ENCODE measurements at regions not wholly inside any gene's neighbourhood (a gene's known extent, or its start where the extent isn't known, plus 50 kb on each side); places are given as distances from the start of the nearest gene placed in this dataset.

DNA sequence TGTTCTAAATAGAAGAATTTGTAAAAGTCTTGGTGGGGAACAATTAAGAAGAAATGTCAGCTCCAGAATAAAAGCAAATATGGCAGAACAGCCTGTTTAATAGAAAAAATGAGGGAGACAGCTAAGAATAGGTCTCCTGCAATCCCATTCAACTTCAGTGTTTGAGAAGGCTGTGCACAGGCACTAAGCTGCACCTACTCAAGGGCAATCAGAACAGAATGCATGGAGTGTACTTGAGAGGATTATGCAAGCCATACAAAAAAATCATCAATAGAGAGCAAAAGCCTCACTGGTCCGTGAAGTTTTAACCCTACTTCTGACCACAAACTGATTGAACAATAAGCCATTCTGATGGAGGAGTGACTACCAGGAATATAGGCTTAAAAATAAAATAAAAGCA is 690.7 kb upstream of the PCDH15 start:
- no peak for DNase-seq

DNA sequence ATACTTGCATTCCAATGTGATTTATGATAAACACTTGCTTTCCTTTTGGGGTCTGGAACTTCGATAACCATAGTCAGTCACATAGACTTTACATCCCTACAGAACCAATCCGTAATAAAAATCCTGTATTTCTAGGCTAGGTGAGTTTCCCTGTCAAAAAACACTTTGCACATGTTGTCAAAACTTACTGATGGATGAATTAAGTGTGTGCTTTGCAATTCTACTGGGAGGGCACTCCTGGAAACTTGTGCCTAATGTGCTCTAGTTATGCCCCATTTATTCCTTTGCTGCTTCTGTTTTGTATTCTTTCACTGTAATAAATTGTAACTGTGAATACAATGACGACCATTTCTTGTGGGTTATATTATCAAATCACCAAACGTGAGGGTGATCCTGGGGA is 684.8 kb upstream of the PCDH15 start:
- DNase-seq: no peak

DNA sequence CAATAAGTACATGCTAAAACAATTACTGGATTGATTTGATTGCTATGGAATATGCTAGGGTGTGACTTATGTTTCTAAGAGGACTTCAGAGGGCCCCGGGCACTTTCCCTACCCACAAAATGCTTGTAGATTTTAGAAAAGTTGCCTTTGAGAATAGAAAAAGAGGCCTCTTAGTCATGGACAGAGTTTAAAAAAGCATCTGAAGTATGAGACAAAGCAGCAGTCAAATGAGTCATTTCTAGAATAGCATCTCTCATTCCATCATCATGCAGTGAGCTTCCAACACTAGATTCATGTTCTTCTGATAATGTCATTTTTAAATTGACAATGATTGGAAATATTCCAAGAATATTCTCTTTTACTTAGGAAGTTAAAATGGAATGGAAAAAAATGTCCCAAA is 675.1 kb upstream of the PCDH15 start:
- no peak for DNase-seq

GRCh38 chr10:55474258-55474657 is 673.2 kb upstream of the PCDH15 start:
- no peak for DNase-seq

DNA sequence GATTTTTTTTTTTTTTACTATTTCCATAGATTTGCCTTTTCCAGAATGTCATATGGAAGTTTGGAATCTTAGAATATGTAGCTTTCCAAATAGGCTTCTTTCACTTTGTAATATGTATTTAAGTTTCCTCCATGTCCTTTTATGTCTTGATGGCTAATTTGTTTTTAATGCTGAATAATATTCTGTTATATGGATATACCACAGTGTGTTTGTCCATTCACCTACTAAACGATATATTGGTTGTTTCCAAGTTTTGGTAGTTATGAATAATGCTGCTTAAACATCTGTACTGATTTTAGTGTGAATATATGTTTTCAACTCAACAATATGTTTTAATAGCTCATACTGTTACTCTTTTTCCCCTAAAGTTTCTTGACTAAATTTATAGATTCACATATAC is 669.8 kb upstream of the PCDH15 start:
- DNase-seq: no peak

DNA sequence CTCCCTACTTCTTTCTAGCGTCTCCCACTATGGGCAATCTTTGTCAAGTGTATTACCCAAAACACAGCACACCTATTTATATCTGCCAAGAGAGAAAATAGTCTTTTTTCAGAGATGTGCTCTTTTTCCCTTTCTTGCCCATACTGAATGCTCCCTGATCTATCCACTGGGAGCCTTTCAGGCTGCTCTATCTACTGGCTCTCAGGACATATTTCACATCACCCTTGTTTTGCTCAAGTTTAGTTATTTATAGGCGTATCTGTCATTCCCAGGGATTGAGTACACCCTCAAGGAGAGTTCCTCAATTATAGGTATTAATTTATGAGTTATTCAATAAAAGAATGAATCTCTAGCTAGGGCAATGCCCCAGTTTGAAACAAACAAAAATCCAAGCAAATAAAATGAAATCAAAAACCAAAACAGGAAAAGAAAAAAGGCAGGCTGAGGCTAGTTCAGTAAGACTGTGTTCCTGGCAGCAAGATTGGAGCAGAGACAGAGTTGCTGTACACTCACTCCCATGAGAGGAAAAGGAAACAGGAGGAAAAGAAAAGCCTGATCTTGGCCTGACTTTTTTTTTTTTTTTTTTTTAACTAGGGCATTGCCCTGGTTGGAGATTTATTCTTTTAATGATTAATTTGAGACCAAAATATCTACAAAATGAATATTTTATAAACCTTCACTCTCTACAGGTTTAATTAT is 665.9 kb upstream of the PCDH15 start:
- DNase-seq: no peak

DNA sequence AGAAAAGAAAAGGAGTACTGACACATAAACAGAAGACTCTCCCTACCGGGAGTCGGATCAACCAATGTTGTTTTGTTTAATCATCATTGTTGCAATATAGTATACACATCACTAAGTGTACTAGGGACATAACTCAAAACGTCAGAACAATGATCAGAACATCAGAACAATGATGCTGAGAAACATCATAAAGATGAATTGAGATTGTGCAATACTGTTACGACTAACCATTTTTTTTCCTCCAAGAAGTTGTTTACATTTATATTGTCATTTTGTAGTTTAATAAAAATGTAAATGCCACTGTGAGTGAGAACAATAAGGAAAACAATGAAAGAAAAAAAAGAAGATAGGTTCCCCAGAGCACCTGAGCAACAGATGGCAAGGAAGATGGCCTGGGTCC is 663.1 kb upstream of the PCDH15 start:
- no peak for DNase-seq

DNA sequence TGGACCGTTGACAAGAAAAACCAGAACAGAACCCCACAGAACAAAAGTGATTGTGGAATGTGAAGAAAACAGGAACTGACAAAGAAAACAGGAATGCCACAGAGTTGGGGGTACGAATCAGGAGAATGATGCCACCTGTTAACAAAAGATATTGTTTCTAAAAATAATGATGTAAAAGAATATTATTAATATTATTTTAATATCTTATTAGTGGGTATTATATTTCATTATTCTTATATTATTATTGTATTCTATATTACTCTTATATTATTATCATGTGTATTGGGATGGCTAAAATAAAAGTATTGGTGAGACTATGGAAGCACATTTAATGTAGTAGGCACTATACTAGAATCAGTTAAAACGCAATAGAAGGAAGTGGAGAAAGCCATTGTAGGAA is 659.0 kb upstream of the PCDH15 start:
- DNase-seq: no peak

GRCh38 chr10:55449981-55450380 is 649.0 kb upstream of the PCDH15 start:
- DNase-seq: no peak

DNA sequence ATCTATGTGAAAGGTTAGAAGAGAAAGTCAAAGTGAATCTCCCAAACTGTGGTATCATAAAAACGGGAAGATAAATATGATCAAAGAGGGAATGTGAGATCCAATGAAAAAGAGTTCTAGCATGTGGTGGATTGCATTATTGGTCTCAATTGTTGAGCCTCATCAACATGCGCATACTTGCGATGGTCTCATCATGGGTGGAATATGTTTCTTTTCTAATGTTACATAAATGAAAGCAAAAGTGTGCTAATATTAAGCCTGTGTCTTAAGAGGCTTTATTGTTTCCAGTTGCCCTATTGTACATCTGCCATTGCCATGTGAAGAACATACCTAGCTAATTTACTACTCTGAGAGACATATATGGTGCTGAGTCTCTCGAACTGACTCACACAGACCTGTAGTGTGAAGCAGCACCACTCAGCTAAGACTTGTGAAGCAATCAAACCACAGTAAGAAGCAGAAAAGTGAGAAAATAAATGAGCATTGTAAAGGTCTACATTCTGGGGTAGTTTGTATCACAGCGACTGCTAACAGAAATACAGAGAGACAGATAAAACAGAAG is 645.5 kb upstream of the PCDH15 start:
- DNase-seq: no peak

DNA sequence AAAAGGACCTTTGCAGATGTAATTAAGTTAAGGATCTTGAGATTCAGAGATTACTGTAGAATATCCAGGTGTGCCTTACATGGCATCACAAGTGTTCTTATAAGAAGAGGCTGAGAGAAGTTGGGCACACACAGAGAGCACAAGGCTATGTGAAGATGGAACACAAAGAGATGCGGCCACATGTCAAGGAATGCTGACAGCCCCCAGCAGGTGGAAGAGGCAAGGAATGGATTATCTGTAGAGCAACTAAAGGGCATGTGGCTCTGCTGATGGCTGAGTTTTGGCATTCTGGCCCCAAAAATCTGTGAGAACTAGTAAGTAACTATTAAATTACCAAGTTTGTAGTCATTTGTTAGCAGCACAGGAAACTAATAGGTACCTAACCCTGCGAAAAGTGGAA is 640.7 kb upstream of the PCDH15 start:
- no peak for DNase-seq

DNA sequence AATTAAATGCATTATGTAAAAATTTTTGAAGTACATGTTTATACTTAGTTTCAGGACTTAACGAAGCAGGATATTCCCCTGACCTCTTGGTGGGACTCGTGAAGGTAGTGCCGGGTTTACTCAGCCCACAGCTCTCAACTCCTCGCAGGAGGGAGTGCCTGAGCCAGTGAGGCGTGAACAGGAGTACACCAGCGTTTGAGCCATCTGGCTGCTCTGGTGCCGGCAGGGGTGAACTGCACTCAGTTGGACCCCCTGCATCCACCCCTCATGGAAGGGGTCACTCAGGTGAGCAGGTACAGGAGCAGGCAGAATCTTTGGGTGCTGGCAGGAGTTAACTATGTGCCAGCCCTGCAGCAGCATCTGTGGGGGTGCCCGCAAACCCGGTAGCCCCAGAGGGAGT is 625.1 kb upstream of the PCDH15 start:
- no peak for DNase-seq

- peak; percentile 47 for DNase-seq
Measured at GRCh38 chr10:55410415-55410885, 609.4 kb upstream of the PCDH15 start.

DNA sequence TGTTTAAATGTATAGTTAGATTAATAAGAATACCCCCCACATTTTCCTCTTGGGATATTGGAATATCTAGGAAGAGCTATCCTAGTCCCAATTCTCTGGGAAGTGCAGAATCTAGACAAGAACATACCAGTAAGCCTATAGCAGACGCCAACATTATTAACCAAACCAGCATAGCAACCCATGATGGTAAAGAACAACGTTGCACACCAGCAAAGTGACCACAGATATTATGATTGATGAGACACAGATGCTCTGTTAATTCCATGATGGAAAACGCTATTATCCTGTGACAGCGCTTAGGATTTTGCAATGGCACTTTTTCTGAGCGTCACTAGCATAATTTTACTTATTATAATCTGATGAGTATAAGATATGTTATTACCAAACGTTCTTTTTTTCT is 603.1 kb upstream of the PCDH15 start:
- no peak for DNase-seq

DNA sequence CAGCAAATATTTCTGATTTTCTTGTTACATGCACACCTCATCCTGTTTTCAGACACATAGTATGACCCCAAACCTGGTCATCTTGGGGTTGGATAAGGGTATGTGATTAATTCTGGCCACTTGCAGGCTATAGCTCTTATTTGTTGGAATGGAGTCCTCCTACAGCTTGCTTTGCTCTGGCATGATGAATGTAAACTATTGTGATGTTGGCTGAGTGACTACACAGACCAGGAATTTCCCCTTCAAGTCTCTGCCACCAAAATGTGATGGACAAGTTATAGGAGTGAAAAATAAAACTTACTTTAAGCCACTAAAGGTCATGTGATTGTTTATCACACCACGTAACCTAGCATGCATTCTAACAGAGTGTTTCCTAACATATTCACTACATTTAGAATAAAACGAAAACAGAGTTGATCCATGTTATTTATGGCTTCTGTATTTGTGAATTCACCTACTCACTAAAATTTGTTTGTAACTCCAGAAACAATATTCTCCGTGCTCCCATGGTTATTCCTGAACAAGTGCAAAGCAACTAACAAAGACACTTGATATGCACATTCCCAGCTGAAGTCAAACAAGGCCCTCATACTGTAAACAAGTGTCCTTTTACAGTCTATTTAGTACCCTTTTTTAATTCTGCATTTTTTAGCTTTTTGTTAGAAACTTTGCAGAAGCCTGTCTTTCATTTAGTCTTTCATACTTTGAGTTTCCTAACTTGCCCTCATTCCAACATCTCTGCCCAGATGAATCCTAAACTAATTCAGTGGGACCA is 599.2 kb upstream of the PCDH15 start:
- no peak for DNase-seq

- DNase-seq: no peak
Measured at GRCh38 chr10:55398497-55398882, 597.5 kb upstream of the PCDH15 start.

DNA sequence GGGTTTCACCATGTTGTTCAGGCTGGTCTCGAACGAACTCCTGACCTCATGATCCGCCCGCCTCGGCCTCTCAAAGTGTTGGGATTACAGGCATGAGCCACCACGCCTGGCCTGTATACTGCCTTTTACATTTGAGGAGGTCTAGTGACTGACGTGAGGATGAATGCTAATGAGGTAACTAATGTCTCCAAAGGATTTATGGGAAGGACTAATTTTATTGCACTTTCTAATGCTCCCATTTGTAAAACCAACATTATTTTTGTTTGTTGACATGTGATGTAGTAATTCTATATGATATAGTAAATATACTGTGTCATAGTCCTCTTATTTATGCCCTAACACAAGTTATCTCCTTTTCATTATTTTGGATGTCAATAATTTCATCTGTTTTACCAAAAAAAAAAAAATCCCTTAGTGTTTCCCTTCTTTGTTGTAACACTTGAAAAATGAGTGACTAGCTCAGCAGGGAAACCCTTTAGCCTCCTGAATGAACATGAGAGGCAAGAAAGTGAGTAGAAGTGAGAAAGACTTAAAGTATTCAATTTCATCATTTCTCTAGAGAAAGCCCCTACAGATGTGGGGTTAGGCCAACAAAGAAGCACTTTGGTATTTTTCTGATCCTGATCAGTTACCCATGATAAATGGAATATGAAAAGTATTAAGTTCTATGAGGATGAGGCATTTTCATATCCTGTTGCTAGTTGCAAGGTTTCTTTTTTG is 596.9 kb upstream of the PCDH15 start:
- DNase-seq: no peak

DNA sequence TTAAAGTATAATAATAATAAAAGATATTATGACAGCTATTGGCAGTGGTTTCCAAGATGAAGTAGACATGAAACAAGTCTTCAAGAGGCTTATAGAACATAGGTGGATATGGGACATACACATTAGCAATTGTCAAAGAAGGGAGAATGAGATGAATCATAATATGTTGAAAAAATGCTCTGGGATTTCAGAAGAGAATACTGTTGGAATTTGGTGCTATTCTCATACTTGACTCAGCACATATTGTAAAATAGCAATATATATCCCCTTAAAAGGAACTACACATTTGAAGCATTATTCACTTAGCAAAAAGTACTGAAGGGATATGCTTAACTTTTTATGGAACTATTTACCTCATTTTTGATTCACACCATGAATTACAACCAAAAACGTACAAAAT is 577.2 kb upstream of the PCDH15 start:
- no peak for DNase-seq

- DNase-seq: no peak
Measured at GRCh38 chr10:55374917-55375316, 573.9 kb upstream of the PCDH15 start.

DNA sequence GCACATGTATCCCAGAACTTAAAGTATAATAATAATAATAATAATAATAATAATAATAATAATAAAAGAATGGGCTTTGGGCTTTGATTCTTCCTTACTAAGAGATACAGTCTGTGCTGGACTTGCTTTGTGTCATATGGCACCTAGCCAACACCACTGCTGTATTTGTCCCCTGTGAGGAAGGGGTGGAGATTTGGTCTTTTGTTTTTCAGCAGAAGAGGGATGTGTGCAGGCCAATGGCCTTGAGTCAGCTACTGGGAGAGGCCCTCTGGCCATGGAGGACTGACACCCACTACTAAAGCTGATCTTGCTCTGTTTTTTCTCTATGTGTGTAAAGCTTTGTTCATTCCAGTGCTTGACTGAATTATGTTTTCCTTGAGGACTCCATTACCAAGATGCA is 573.0 kb upstream of the PCDH15 start:
- no peak for DNase-seq

GRCh38 chr10:55369670-55370420 is 568.8 kb upstream of the PCDH15 start:
- no peak for DNase-seq

- no peak for DNase-seq
Measured at GRCh38 chr10:55368467-55368866, 567.4 kb upstream of the PCDH15 start.

DNA sequence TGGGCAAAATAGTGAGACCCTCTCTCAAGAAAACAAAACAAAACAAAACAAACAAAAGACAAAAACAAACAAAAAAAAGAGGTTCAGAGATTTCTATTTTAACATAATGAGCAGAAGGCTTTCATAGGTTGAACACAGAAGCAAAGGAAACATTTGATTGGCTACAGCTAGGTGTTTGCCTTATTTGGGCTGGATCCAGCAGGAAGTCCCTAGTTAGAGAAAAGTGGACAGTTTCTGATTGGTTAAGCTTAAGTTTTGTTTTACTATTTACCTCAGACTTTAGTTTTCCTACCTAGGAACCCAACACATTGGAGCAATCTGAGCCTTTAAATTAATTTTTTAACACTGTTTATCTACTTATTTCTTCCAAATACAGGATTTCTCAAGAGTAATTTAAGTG is 566.5 kb upstream of the PCDH15 start:
- DNase-seq: no peak

Data from left hindlimb (tissue), 1 donor.